HG03469 (cell line): ENCODE measurements at regions not wholly inside any gene's neighbourhood (a gene's known extent, or its start where the extent isn't known, plus 50 kb on each side); places are given as distances from the start of the nearest gene placed in this dataset.

Source experiments
- ATAC-seq: cut with Tn5 transposase; IDR thresholded peaks from one replicate; pipeline ENCODE4 v1.9.1; 2021; ENCODE audit warnings: mild to moderate bottlenecking, moderate library complexity, moderate number of reproducible peaks; ENCODE audit not compliant: unreplicated experiment

GRCh38 chr10:78263521-78263988 is 229.9 kb downstream of the RPS24 start:
- no peak for ATAC-seq

GRCh38 chr10:78264361-78264760 is 230.7 kb downstream of the RPS24 start:
- ATAC-seq, result no peak

- ATAC-seq, result no peak
Measured at GRCh38 chr10:78266741-78267469, 233.2 kb downstream of the RPS24 start.

GRCh38 chr10:78267598-78267997 is 233.9 kb downstream of the RPS24 start:
- ATAC-seq, result no peak

- ATAC-seq, result no peak
Measured at GRCh38 chr10:78269060-78269459, 235.4 kb downstream of the RPS24 start.

- ATAC-seq, result no peak
Measured at GRCh38 chr10:78272329-78272728, 238.7 kb downstream of the RPS24 start.

- ATAC-seq, result no peak
Measured at GRCh38 chr10:78274491-78274890, 240.8 kb downstream of the RPS24 start.

- ATAC-seq, result no peak
Measured at GRCh38 chr10:78276139-78276538, 242.5 kb downstream of the RPS24 start.

- no peak for ATAC-seq
Measured at GRCh38 chr10:78277314-78278057, 243.8 kb downstream of the RPS24 start.

- ATAC-seq, result no peak
Measured at GRCh38 chr10:78278058-78278404, 244.4 kb downstream of the RPS24 start.

- ATAC-seq, result no peak
Measured at GRCh38 chr10:78279756-78280155, 246.1 kb downstream of the RPS24 start.

- ATAC-seq, result no peak
Measured at GRCh38 chr10:78280604-78281003, 246.9 kb downstream of the RPS24 start.

GRCh38 chr10:78281627-78282026 is 248.0 kb downstream of the RPS24 start:
- ATAC-seq, result no peak

- ATAC-seq, result no peak
Measured at GRCh38 chr10:78283069-78283682, 249.5 kb downstream of the RPS24 start.

- no peak for ATAC-seq
Measured at GRCh38 chr10:78284381-78284780, 250.7 kb downstream of the RPS24 start.

GRCh38 chr10:78285226-78285625 is 251.6 kb downstream of the RPS24 start:
- no peak for ATAC-seq

GRCh38 chr10:78286186-78286585 is 252.5 kb downstream of the RPS24 start:
- no peak for ATAC-seq

- no peak for ATAC-seq
Measured at GRCh38 chr10:78286668-78287067, 253.0 kb downstream of the RPS24 start.

- no peak for ATAC-seq
Measured at GRCh38 chr10:78287618-78288017, 254.0 kb downstream of the RPS24 start.

GRCh38 chr10:78288663-78289062 is 255.0 kb downstream of the RPS24 start:
- no peak for ATAC-seq

- no peak for ATAC-seq
Measured at GRCh38 chr10:78290131-78290750, 256.6 kb downstream of the RPS24 start.
